H54 (cell line): ENCODE measurements at regions not wholly inside any gene's neighbourhood (a gene's known extent, or its start where the extent isn't known, plus 50 kb on each side); places are given as distances from the start of the nearest gene placed in this dataset.

ENCODE experiments used
- DNase-seq: peaks from one replicate; pipeline ENCODE4 v3.0.0; 2011; ENCODE audit warnings: low spot score, mixed read lengths; ENCODE audit not compliant: insufficient read length
- FAIRE-seq: peaks from 3 replicates; lab custom pipeline; 2011; peaks lifted over from hg19 to GRCh38; lab: Jason Lieb, UNC
- POLR2A ChIP-seq: IDR thresholded peaks from 2 replicates; pipeline ENCODE4 v1.6.1; 2011; ENCODE audit warnings: low read depth, mild to moderate bottlenecking, low read length

- FAIRE-seq (no peak), DNase-seq (no peak)
- no peak for TF ChIP-seq POLR2A
These were observed 103.8 kb upstream of the FBN2 start for GRCh38 chr5:128641861-128642260.

DNA sequence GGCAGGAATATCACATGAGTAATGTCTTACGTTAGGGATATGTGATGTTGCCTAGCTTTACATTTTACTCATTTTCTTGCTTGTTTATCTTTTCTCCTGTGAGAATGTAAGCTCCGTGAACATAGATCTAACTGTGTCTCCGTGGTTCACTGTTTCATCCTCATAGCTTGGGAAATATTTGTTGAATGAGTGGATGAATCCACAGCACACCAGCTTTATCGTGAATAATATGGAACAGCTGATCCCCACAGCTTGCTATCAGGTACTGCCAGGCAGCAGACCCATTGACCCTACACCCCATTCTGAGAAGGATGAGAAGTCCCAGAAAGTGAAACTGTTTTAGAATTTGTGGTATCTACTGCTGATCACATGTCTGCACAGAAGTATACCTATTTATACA, 106.8 kb upstream of the FBN2 start:
- FAIRE-seq, result no peak
- TF ChIP-seq POLR2A, result no peak
- no peak for DNase-seq

GRCh38 chr5:128645581-128645980, 107.5 kb upstream of the FBN2 start:
- DNase-seq, result no peak
- no peak for TF ChIP-seq POLR2A
- FAIRE-seq, result no peak

- DNase-seq (no peak), FAIRE-seq (no peak)
- TF ChIP-seq POLR2A, result no peak
These were observed 108.1 kb upstream of the FBN2 start for GRCh38 chr5:128646176-128646575.

DNA sequence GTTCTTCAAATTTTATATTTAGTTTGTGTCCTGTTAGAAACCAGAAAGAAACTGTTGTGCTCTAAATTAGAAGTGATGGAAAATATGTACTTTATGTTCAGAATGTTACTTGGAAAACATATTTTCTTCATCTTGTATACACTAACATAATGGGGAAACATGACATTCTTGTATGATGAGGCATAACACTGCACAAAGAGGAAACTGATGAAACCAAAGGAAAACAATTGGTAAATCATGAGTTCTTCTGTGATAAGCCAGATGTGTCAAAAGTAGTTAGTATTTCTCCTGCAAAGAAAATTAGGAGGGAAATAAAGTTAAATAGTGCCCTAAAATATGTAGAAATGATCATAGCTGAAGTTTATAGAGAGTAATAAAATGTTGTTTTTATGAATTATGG, 111.1 kb upstream of the FBN2 start:
- DNase-seq (no peak), FAIRE-seq (no peak)
- TF ChIP-seq POLR2A, result no peak

DNA sequence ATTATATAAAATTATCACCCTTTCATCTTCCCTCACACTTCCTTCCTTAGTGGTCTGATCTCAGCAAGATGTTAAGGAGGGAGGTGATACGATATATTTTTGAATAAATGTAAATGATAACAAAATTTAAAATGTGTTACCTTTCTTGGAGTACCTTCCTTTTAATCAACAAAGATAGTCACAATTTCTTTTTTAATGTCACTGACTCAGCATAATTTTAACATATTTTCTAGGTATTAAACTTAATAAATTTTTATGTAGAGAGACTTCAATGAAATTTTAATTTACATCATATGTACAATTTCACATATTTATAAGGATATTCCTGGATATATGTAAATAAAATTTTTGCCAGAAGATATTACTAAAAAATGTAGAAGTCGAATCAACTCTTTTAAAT, 125.0 kb upstream of the FBN2 start:
- FAIRE-seq, result no peak
- DNase-seq, result no peak
- no peak for TF ChIP-seq POLR2A

DNA sequence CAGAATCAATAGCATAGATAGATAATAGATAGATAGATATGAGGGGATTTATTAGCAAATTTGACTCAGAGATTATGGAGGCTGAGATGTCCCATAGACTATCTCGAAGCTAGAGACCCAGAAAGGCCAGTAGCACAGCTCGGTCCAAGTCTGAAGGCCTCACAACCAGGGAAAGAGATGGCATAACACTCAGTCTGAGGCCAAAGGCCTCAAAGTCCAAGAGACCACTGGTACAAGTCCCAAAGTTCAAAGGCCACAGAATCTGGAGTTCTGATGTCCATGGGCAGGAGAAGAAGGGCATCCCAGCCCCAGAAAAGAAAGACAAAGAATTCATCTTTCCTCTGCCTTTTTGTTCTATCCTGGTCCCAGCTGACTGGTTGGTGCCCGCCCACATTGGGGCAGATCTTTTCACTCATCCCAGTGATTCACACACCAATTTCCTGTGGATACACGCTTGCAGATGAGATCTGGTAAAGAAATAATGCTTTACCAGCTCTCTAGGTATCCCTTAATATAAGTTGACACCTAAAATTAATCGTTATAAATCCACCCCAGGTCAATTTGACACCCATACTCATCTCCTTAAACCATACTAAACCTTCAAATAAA, 127.8 kb upstream of the FBN2 start:
- TF ChIP-seq POLR2A, result no peak
- FAIRE-seq (no peak), DNase-seq (no peak)

GRCh38 chr5:128667152-128667551, 129.1 kb upstream of the FBN2 start:
- DNase-seq (no peak), FAIRE-seq (no peak)
- TF ChIP-seq POLR2A, result no peak

DNA sequence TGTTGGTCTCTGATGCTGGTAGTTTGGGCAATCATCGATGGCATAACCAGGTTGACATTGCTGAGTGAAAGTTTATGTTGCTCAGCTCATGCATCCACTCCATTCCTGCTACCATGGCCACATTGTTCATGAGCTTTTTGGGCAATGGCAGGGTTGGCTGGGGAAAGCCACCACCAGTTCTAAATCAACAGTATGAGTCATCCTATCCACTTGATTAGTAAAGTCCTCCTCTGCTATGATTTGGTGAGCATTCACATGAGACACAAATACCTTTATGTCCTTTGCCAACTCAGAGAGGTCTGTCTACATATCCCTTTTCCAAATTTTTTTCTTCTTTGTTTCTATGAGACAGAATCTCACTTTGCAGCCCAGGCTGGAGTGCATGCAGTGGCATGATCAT, 129.7 kb upstream of the FBN2 start:
- no peak for TF ChIP-seq POLR2A
- no peak for FAIRE-seq
- DNase-seq, result no peak

DNA sequence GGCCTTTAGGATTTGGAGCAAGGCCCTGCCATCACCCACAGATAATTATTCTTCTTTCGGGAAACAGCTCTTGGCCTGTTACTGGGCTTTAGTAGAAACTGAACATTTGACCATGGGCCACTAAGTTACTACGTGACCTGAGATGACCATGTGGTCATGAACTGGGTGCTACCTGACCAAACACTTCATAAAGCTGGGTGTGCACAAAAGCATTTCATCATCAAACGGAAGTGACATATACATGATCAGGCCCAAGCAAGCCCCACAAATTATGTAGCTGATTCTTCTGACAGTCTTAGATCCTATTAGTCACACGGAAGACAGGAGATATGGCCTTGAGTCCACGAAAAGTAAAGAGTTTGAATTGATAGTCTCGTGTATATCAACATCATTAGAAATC, 130.9 kb upstream of the FBN2 start:
- TF ChIP-seq POLR2A, result no peak
- DNase-seq (no peak), FAIRE-seq (no peak)

GRCh38 chr5:128669803-128670202, 131.8 kb upstream of the FBN2 start:
- DNase-seq (no peak), FAIRE-seq (no peak)
- no peak for TF ChIP-seq POLR2A

- FAIRE-seq (no peak), DNase-seq (no peak)
- TF ChIP-seq POLR2A, result no peak
These were observed 133.9 kb upstream of the FBN2 start for GRCh38 chr5:128671943-128672342.

DNA sequence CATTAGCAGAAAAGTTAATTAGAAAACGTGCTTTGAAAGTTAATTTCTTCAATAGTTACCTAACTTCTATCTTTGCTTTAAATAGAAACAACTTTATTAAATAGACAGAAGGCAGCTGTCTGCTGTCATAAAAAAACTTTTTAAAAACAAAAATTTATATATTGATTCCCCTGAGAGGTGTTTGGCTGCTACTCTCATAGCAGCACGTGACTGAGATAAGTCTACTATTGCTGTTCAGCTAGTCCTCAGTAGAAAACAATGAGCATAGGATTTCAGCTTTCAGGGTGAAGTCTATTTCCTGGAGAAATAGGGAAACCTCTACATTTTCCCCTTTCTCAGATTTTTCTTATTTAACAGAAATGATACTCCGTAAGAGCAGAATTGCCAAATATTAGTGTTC, 135.0 kb upstream of the FBN2 start:
- no peak for DNase-seq
- no peak for TF ChIP-seq POLR2A
- FAIRE-seq, result no peak

DNA sequence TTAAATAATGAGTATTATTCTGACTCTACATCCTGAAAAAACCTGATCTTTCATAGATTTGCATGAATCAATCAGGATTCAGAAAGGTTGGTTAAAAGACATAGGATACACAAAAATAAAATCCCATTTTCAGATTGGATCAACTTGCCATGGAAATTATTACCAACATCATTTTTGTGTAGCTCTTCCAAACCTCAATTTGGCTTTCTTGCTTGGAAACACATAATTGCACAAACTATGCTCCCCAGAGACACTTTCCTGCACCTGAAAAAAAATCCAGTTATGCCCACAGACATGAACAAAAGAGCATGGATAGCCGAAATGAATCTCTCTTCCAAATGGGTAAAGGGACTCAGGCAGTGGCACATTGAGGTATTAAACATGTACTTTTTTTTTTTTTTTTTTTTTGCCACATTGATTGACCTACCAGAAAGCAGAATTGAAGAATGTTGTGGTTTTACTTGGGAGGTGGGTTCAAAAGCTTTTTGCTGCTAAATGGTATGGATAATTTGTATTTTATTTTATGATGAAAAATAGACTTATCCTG, 135.4 kb upstream of the FBN2 start:
- DNase-seq (no peak), FAIRE-seq (no peak)
- TF ChIP-seq POLR2A, result no peak

DNA sequence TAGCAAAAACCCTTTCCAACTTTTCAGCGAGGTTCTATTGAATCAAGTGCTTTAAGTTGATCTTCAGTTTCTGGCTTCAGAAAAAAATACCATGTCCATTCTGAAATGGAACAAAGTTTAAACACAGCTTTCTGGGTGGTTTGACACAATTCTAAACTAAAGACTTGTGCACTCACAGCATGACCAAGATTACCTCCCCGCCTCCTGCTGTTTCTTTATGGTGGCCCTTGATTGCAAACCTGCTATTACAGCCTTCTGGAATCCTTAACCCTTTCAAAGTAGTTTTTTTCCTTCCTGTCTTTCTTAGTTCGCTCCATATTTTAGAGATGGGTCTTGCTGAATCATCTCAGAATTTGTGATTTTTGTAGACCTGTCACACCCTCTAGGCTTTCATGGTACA, 135.9 kb upstream of the FBN2 start:
- no peak for TF ChIP-seq POLR2A
- FAIRE-seq, result no peak
- no peak for DNase-seq
